ENCODE measurements at regions not wholly inside any gene's neighbourhood (a gene's known extent, or its start where the extent isn't known, plus 50 kb on each side); places are given as distances from the start of the nearest gene placed in this dataset.

GRCh38 chr1:29953961-29954360 lies 717.6 kb downstream of the PTPRU start:
- Histone ChIP-seq H3K9me3 (ENCODE audit: control insufficient read depth in 1 of 2, low read length in 2 of 2) (no peaks in the 10 kb centered on the region), H3K27me3 (ENCODE audit: low read depth, low read length) (no peaks in the 10 kb centered on the region), H3K27ac (ENCODE audit: low read length) (no peak overlapping the region), H3K4me1 (ENCODE audit: control insufficient read depth in 1 of 2, insufficient read depth in 2 of 2, low read length in 2 of 2) (no peaks in the 10 kb centered on the region), H3K4me3 (ENCODE audit: low read depth in 1 of 2, low read length in 2 of 2) (no peak overlapping the region), H3K36me3 (ENCODE audit: control insufficient read depth in 1 of 2, insufficient read depth in 2 of 2, low read length in 2 of 2) (no peaks in the 10 kb centered on the region)

- H3K27me3 ChIP-seq (ENCODE audit: low read depth, low read length), result no peaks in the 10 kb centered on the region
These were observed 713.4 kb downstream of the PTPRU start for GRCh38 chr1:29949676-29950075.

GRCh38 chr1:29948581-29948980 lies 712.3 kb downstream of the PTPRU start:
- Histone ChIP-seq H3K4me1 (ENCODE audit: control insufficient read depth in 1 of 2, insufficient read depth in 2 of 2, low read length in 2 of 2) (no peaks in the 10 kb centered on the region), H3K36me3 (ENCODE audit: control insufficient read depth in 1 of 2, insufficient read depth in 2 of 2, low read length in 2 of 2) (no peaks in the 10 kb centered on the region), H3K4me3 (ENCODE audit: low read depth in 1 of 2, low read length in 2 of 2) (no peak overlapping the region), H3K9me3 (ENCODE audit: control insufficient read depth in 1 of 2, low read length in 2 of 2) (no peaks in the 10 kb centered on the region), H3K27ac (ENCODE audit: low read length) (no peak overlapping the region), H3K27me3 (ENCODE audit: low read depth, low read length) (no peaks in the 10 kb centered on the region)

More at GRCh38 chr1:29949676-29950075, 713.4 kb downstream of the PTPRU start:
- H3K27ac ChIP-seq (ENCODE audit: low read length), result no peak overlapping the region
- H3K4me1 ChIP-seq (ENCODE audit: control insufficient read depth in 1 of 2, insufficient read depth in 2 of 2, low read length in 2 of 2), result no peaks in the 10 kb centered on the region
- no peaks in the 10 kb centered on the region for H3K9me3 ChIP-seq (ENCODE audit: control insufficient read depth in 1 of 2, low read length in 2 of 2)
- no peaks in the 10 kb centered on the region for H3K36me3 ChIP-seq (ENCODE audit: control insufficient read depth in 1 of 2, insufficient read depth in 2 of 2, low read length in 2 of 2)
- no peak overlapping the region for H3K4me3 ChIP-seq (ENCODE audit: low read depth in 1 of 2, low read length in 2 of 2)

DNA sequence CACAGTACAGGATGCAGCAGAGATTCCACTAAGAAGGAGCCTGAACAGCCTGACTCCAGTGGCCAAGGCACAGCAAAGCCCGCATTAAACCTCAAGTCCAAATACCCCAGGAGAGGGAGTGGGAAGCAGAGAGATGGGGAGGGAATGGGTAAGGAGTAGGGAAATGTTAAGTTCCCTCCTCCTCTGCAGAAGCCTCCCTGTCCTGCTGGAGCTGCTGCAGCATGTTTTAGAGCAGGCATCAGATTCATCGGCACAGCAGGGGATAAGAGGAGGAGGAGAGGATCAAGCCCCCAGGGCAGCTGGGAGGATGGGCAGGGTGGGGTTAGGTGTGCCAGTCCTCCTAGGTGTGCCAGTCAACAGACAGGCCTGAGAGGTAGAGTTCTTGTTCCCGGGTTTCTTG lies 709.7 kb downstream of the PTPRU start:
- Histone ChIP-seq H3K36me3 (ENCODE audit: control insufficient read depth in 1 of 2, insufficient read depth in 2 of 2, low read length in 2 of 2) (no peaks in the 10 kb centered on the region), H3K27ac (ENCODE audit: low read length) (no peak overlapping the region), H3K4me3 (ENCODE audit: low read depth in 1 of 2, low read length in 2 of 2) (no peak overlapping the region), H3K27me3 (ENCODE audit: low read depth, low read length) (no peaks in the 10 kb centered on the region), H3K9me3 (ENCODE audit: control insufficient read depth in 1 of 2, low read length in 2 of 2) (no peaks in the 10 kb centered on the region), H3K4me1 (ENCODE audit: control insufficient read depth in 1 of 2, insufficient read depth in 2 of 2, low read length in 2 of 2) (no peaks in the 10 kb centered on the region)

GRCh38 chr1:29945426-29945825 lies 709.1 kb downstream of the PTPRU start:
- no peaks in the 10 kb centered on the region for H3K4me1 ChIP-seq (ENCODE audit: control insufficient read depth in 1 of 2, insufficient read depth in 2 of 2, low read length in 2 of 2)
- no peaks in the 10 kb centered on the region for H3K36me3 ChIP-seq (ENCODE audit: control insufficient read depth in 1 of 2, insufficient read depth in 2 of 2, low read length in 2 of 2)
- no peak overlapping the region for H3K27ac ChIP-seq (ENCODE audit: low read length)
- no peak overlapping the region for H3K4me3 ChIP-seq (ENCODE audit: low read depth in 1 of 2, low read length in 2 of 2)
- no peaks in the 10 kb centered on the region for H3K9me3 ChIP-seq (ENCODE audit: control insufficient read depth in 1 of 2, low read length in 2 of 2)
- no peaks in the 10 kb centered on the region for H3K27me3 ChIP-seq (ENCODE audit: low read depth, low read length)

DNA sequence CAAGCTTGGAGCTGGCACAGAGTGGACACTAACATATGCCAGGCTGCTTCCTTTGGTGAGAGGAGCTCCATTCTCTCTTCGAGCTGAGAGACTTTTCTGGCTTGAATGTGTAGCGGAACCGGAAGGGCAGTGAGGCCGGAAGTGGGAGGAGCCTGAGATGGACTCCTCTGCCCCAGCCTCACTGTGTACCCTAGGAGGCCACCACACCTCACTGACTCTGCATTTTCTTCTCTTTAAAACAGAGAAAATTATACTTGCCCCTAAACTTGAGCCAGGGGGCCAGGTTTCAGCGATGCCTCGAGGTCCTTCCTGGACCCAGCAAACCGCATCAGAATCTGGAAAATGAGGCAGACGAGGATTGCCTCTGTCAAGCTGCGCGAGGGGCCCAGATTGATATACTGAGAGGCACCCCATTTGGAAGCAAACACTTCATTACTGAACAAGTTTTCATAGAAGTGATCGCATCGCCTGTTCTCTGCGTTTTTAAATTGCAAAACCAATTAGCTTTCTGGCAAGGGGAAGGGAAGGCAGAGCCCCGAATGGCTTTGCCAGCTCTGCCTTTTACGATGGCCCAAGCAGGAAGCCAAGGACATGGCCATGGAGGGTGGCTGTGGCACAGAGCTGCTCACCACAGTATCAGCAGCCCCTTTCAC lies 708.1 kb downstream of the PTPRU start:
- H3K27me3 ChIP-seq (ENCODE audit: low read depth, low read length), result no peaks in the 10 kb centered on the region
- no peaks in the 10 kb centered on the region for H3K4me1 ChIP-seq (ENCODE audit: control insufficient read depth in 1 of 2, insufficient read depth in 2 of 2, low read length in 2 of 2)
- no peak overlapping the region for H3K4me3 ChIP-seq (ENCODE audit: low read depth in 1 of 2, low read length in 2 of 2)

GRCh38 chr1:29943034-29943433 lies 706.7 kb downstream of the PTPRU start:
- no peak overlapping the region for H3K4me3 ChIP-seq (ENCODE audit: low read depth in 1 of 2, low read length in 2 of 2)
- H3K36me3 ChIP-seq (ENCODE audit: control insufficient read depth in 1 of 2, insufficient read depth in 2 of 2, low read length in 2 of 2), result no peaks in the 10 kb centered on the region
- H3K9me3 ChIP-seq (ENCODE audit: control insufficient read depth in 1 of 2, low read length in 2 of 2), result no peaks in the 10 kb centered on the region
- H3K27ac ChIP-seq (ENCODE audit: low read length), result no peak overlapping the region
- no peaks in the 10 kb centered on the region for H3K4me1 ChIP-seq (ENCODE audit: control insufficient read depth in 1 of 2, insufficient read depth in 2 of 2, low read length in 2 of 2)
- H3K27me3 ChIP-seq (ENCODE audit: low read depth, low read length), result no peaks in the 10 kb centered on the region

More for the DNA sequence above, 708.1 kb downstream of the PTPRU start:
- Histone ChIP-seq H3K36me3 (ENCODE audit: control insufficient read depth in 1 of 2, insufficient read depth in 2 of 2, low read length in 2 of 2) (no peaks in the 10 kb centered on the region), H3K27ac (ENCODE audit: low read length) (no peak overlapping the region), H3K9me3 (ENCODE audit: control insufficient read depth in 1 of 2, low read length in 2 of 2) (no peaks in the 10 kb centered on the region)

DNA sequence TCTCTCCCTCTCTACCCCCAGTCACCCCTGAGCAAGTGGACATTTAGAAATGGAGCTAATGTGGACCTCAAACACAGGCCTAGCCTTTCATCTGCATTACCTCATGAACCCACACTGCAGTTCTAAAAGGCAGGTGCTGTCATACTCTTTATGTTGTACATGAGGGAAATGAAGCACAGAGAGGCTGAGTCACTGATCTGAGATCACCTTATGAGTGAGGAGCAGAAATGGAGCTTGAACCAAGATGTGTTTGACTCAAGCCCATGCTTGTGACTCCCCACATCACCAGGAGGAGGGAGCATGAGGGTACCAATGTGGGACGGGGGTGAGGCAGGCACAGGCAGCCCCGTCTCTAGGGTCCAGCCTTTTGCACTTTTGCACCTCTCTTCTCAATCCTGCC lies 702.8 kb downstream of the PTPRU start:
- H3K27ac ChIP-seq (ENCODE audit: low read length), result no peak overlapping the region
- H3K4me3 ChIP-seq (ENCODE audit: low read depth in 1 of 2, low read length in 2 of 2), result no peak overlapping the region
- H3K27me3 ChIP-seq (ENCODE audit: low read depth, low read length), result no peaks in the 10 kb centered on the region
- no peaks in the 10 kb centered on the region for H3K9me3 ChIP-seq (ENCODE audit: control insufficient read depth in 1 of 2, low read length in 2 of 2)
- H3K36me3 ChIP-seq (ENCODE audit: control insufficient read depth in 1 of 2, insufficient read depth in 2 of 2, low read length in 2 of 2), result no peaks in the 10 kb centered on the region
- no peaks in the 10 kb centered on the region for H3K4me1 ChIP-seq (ENCODE audit: control insufficient read depth in 1 of 2, insufficient read depth in 2 of 2, low read length in 2 of 2)

- Histone ChIP-seq H3K9me3 (ENCODE audit: control insufficient read depth in 1 of 2, low read length in 2 of 2) (no peaks in the 10 kb centered on the region), H3K4me1 (ENCODE audit: control insufficient read depth in 1 of 2, insufficient read depth in 2 of 2, low read length in 2 of 2) (no peaks in the 10 kb centered on the region), H3K4me3 (ENCODE audit: low read depth in 1 of 2, low read length in 2 of 2) (no peak overlapping the region), H3K27me3 (ENCODE audit: low read depth, low read length) (no peaks in the 10 kb centered on the region), H3K27ac (ENCODE audit: low read length) (no peak overlapping the region), H3K36me3 (ENCODE audit: control insufficient read depth in 1 of 2, insufficient read depth in 2 of 2, low read length in 2 of 2) (no peaks in the 10 kb centered on the region)
These were observed 701.0 kb downstream of the PTPRU start for GRCh38 chr1:29937356-29937755.

- no peaks in the 10 kb centered on the region for H3K27me3 ChIP-seq (ENCODE audit: low read depth, low read length)
- H3K4me3 ChIP-seq (ENCODE audit: low read depth in 1 of 2, low read length in 2 of 2), result no peak overlapping the region
- no peaks in the 10 kb centered on the region for H3K4me1 ChIP-seq (ENCODE audit: control insufficient read depth in 1 of 2, insufficient read depth in 2 of 2, low read length in 2 of 2)
- no peaks in the 10 kb centered on the region for H3K36me3 ChIP-seq (ENCODE audit: control insufficient read depth in 1 of 2, insufficient read depth in 2 of 2, low read length in 2 of 2)
- H3K27ac ChIP-seq (ENCODE audit: low read length), result no peak overlapping the region
- H3K9me3 ChIP-seq (ENCODE audit: control insufficient read depth in 1 of 2, low read length in 2 of 2), result no peaks in the 10 kb centered on the region
These were observed 699.8 kb downstream of the PTPRU start for GRCh38 chr1:29936031-29936544.

DNA sequence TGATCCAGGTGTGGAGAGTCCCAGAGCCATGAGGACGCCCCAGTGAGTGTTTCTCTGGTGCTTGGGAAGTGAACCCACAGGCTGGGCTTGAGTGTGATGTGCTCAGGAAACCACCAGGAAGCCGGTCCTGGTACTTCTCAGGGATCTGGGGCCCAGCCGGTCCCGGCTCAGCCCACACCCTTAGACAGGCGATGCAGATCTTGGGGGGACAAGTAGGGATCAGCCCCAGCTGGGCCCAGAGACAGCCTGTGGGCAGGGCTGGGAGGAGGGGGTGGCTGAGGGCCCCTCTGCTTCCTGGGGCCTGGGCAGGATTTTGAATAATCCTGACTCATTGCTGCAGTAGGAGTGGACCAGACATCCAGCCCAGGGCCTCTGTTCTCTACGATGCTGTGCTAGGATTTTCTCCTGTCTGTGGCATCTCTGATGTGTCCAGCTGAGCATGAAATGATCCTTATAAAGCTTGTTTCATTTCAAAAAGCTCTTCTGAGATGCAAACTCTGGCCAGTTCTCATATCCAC lies 698.0 kb downstream of the PTPRU start:
- Histone ChIP-seq H3K27ac (ENCODE audit: low read length) (no peak overlapping the region), H3K4me1 (ENCODE audit: control insufficient read depth in 1 of 2, insufficient read depth in 2 of 2, low read length in 2 of 2) (no peaks in the 10 kb centered on the region), H3K27me3 (ENCODE audit: low read depth, low read length) (peaks cover 3% of the 10 kb centered on the region), H3K36me3 (ENCODE audit: control insufficient read depth in 1 of 2, insufficient read depth in 2 of 2, low read length in 2 of 2) (no peaks in the 10 kb centered on the region), H3K4me3 (ENCODE audit: low read depth in 1 of 2, low read length in 2 of 2) (no peak overlapping the region), H3K9me3 (ENCODE audit: control insufficient read depth in 1 of 2, low read length in 2 of 2) (no peaks in the 10 kb centered on the region)

DNA sequence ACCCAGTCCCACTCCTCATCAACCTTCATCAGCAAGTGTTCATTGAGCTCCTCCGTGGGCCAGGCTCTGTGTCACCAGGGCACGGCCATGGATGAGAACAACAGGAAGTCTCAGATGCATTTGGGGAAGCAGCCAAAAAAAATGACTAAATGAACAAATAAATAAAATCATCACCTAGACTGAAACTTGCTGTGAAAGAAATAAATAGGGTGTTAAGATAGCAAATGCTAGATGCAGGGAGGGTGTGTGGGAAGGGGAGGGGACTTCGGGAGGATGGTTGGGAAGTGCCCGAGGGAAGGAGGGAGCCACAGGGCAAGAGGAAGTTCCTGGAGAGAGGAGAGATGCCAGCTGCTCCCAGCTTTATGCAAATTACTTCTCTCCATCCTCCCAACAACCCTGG lies 696.7 kb downstream of the PTPRU start:
- H3K4me3 ChIP-seq (ENCODE audit: low read depth in 1 of 2, low read length in 2 of 2), result no peak overlapping the region
- H3K27me3 ChIP-seq (ENCODE audit: low read depth, low read length), result peaks cover 3% of the 10 kb centered on the region
- no peak overlapping the region for H3K27ac ChIP-seq (ENCODE audit: low read length)
- H3K36me3 ChIP-seq (ENCODE audit: control insufficient read depth in 1 of 2, insufficient read depth in 2 of 2, low read length in 2 of 2), result no peaks in the 10 kb centered on the region
- H3K4me1 ChIP-seq (ENCODE audit: control insufficient read depth in 1 of 2, insufficient read depth in 2 of 2, low read length in 2 of 2), result no peaks in the 10 kb centered on the region
- H3K9me3 ChIP-seq (ENCODE audit: control insufficient read depth in 1 of 2, low read length in 2 of 2), result no peaks in the 10 kb centered on the region
